Liver (tissue), 3 donors: ENCODE measurements at regions not wholly inside any gene's neighbourhood (a gene's known extent, or its start where the extent isn't known, plus 50 kb on each side); places are given as distances from the start of the nearest gene placed in this dataset.

Source experiments
- CTCF ChIP-seq: fragments of 150-350 bp; IDR thresholded peaks from 2 replicates; pipeline ENCODE4 v1.5.1; 2017; ENCODE audit warnings: improper control_type of control experiment, low read depth, low read length; ENCODE audit not compliant: missing input control
- FOXA1 ChIP-seq: IDR thresholded peaks from 2 replicates; pipeline ENCODE4 v1.6.1; 2016; ENCODE audit warnings: antibody characterized with exemption
- GABPA ChIP-seq, 2 donors: IDR thresholded peaks in 1 of 2; conservative IDR thresholded peaks in 1 of 2; 2 replicates each; pipeline ENCODE4 v1.6.1; 2016; ENCODE audit warnings: antibody characterized with exemption in 2 of 2, mild to moderate bottlenecking in 1 of 2, moderate library complexity in 1 of 2
- JUND ChIP-seq, 2 donors: IDR thresholded peaks; 2 replicates each; pipeline ENCODE4 v1.6.1; 2016; ENCODE audit warnings: antibody characterized with exemption in 2 of 2
- NR2F2 ChIP-seq: IDR thresholded peaks from 2 replicates; pipeline ENCODE4 v1.6.1; 2016; ENCODE audit warnings: antibody characterized with exemption
- RAD21 ChIP-seq, 2 donors: IDR thresholded peaks; 2 replicates each; pipeline ENCODE4 v1.6.1; 2016; ENCODE audit warnings: antibody characterized with exemption in 2 of 2, mild to moderate bottlenecking in 2 of 2
- REST ChIP-seq: IDR thresholded peaks from 2 replicates; pipeline ENCODE4 v1.6.1; 2016; ENCODE audit warnings: antibody characterized with exemption, mild to moderate bottlenecking
- SP1 ChIP-seq: IDR thresholded peaks from 2 replicates; pipeline ENCODE4 v1.6.1; 2018; ENCODE audit warnings: antibody characterized with exemption, mild to moderate bottlenecking
- TAF1 ChIP-seq: conservative IDR thresholded peaks from 2 replicates; pipeline ENCODE4 v1.6.1; 2016; ENCODE audit warnings: antibody characterized with exemption, mild to moderate bottlenecking
- YY1 ChIP-seq: IDR thresholded peaks from 2 replicates; pipeline ENCODE4 v1.6.1; 2016; ENCODE audit warnings: antibody characterized with exemption, mild to moderate bottlenecking
- ZBTB33 ChIP-seq: IDR thresholded peaks from 2 replicates; pipeline ENCODE4 v1.6.1; 2016; ENCODE audit warnings: antibody characterized with exemption
- TF ChIP-seq, protein P1 (sequence below): IDR thresholded peaks from 2 replicates; pipeline ENCODE4 v1.6.1; 2016; ENCODE audit warnings: antibody characterized with exemption
- donor health status: healthy.
- donor health status: healthy.

DNA sequence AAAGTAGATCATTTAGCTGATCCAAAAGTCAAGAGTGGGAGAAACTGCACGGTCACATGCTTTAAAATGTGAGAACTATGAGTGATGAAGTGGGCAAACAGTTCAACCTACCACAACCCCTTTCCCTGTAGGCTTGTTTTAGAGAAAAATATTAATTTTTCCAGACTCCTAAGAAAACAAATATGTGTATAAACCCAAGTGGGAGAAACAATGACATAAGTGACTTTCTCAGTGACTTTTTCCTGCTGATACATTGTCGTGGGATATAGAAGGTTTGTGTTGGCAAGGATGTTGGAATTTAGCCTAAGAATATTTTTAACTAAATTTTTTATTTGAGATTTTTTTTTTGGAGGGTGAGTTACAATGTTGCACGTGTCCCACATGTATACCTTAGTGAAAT, 321.7 kb downstream of the FIGN start:
- TF ChIP-seq, protein P1, sequence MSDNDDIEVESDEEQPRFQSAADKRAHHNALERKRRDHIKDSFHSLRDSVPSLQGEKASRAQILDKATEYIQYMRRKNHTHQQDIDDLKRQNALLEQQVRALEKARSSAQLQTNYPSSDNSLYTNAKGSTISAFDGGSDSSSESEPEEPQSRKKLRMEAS, result no peak
- TF ChIP-seq CTCF (no peak), SP1 (no peak), RAD21 (IDR thresholded peaks at IDR 0.05) (no peak), TAF1 (no peak), GABPA (IDR thresholded peaks at IDR 0.05 in 1 of 2, conservative IDR thresholded peaks at IDR 0.05 in 1 of 2) (no peak), ZBTB33 (no peak), REST (no peak), NR2F2 (no peak), JUND (IDR thresholded peaks at IDR 0.05) (no peak), FOXA1 (no peak), YY1 (no peak)
